ENCODE measurements at regions not wholly inside any gene's neighbourhood (a gene's known extent, or its start where the extent isn't known, plus 50 kb on each side); places are given as distances from the start of the nearest gene placed in this dataset.

- H3K27me3 ChIP-seq (ENCODE audit: insufficient read depth, low read length): no peaks in the 10 kb centered on the region
- H2BK12ac ChIP-seq (ENCODE audit: insufficient read length, low read depth, low read length): no peak overlapping the region
- peak; percentile 58 for DNase-seq
- H3T11ph ChIP-seq (ENCODE audit: low read length): no peak overlapping the region
- no peaks in the 10 kb centered on the region for H3K9me3 ChIP-seq (ENCODE audit: control insufficient read depth, low read depth, low read length)
- H3K23ac ChIP-seq (ENCODE audit: insufficient read length, low read depth, low read length): no peak overlapping the region
- H2BK5ac ChIP-seq (ENCODE audit: insufficient read length, low read length): no peak overlapping the region
- H3K9ac ChIP-seq (ENCODE audit: extremely low read depth, insufficient read length, low read length): no peak overlapping the region
- Mint-ChIP-seq H3K4me1 (peaks cover 2 to 17% of the 10 kb centered on the region in 2 experiments), H3K27me3 (ENCODE audit: low read depth) (peaks cover 9% of the 10 kb centered on the region), H3K27ac (peak overlapping the region; percentile 19 to 67 (median 54); a peak in 3 of 7 replicates), H3K9me3 (peaks cover 5 to 10% of the 10 kb centered on the region in 2 experiments; a peak in 4 of 5 replicates), H3K4me3 (no peak overlapping the region), H3K36me3 (ENCODE audit: insufficient read depth in 1 of 3, low read depth in 3 of 3) (peaks cover 0 to 11% (median 2%) of the 10 kb centered on the region in 3 experiments; a peak in 4 of 7 replicates)
- H2AFZ ChIP-seq (ENCODE audit: low read length): no peak overlapping the region
- no peaks in the 10 kb centered on the region for H3K79me1 ChIP-seq (ENCODE audit: insufficient read depth, low read depth, low read length, poor library complexity, severe bottlenecking)
- H3K14ac ChIP-seq (ENCODE audit: insufficient read depth, low read length): no peak overlapping the region
- H3K18ac ChIP-seq (ENCODE audit: insufficient read length, low read depth, low read length): no peak overlapping the region
- no CpG with 5 or more reads among the region's 10 CpGs for WGBS (ENCODE audit: extremely low coverage, insufficient read length, low lambda C conversion rate)
- H3K79me2 ChIP-seq (ENCODE audit: insufficient read depth, low read length): no peaks in the 10 kb centered on the region
- H3K4me1 ChIP-seq (ENCODE audit: insufficient read depth, low read length): no peaks in the 10 kb centered on the region
- no peak overlapping the region for H4K5ac ChIP-seq (ENCODE audit: insufficient read length, low read depth, low read length)
- no peak overlapping the region for H3K27ac ChIP-seq (ENCODE audit: insufficient read length, low read depth, low read length)
- TF ChIP-seq, protein P1, sequence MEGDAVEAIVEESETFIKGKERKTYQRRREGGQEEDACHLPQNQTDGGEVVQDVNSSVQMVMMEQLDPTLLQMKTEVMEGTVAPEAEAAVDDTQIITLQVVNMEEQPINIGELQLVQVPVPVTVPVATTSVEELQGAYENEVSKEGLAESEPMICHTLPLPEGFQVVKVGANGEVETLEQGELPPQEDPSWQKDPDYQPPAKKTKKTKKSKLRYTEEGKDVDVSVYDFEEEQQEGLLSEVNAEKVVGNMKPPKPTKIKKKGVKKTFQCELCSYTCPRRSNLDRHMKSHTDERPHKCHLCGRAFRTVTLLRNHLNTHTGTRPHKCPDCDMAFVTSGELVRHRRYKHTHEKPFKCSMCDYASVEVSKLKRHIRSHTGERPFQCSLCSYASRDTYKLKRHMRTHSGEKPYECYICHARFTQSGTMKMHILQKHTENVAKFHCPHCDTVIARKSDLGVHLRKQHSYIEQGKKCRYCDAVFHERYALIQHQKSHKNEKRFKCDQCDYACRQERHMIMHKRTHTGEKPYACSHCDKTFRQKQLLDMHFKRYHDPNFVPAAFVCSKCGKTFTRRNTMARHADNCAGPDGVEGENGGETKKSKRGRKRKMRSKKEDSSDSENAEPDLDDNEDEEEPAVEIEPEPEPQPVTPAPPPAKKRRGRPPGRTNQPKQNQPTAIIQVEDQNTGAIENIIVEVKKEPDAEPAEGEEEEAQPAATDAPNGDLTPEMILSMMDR (conservative IDR thresholded peaks at IDR 0.05): no peak
- no peak overlapping the region for H2BK120ac ChIP-seq (ENCODE audit: low read depth, low read length, poor library complexity, severe bottlenecking)
- H4K91ac ChIP-seq (ENCODE audit: insufficient read length, low read depth, low read length): no peak overlapping the region
- no peak overlapping the region for H2BK15ac ChIP-seq (ENCODE audit: low read depth, low read length)
- no peak overlapping the region for H4K8ac ChIP-seq (replicated peaks; ENCODE audit: insufficient read length, low read depth, low read length)
- no peak overlapping the region for H3K4me2 ChIP-seq (ENCODE audit: insufficient read depth, insufficient read length, low read length)
- H3K4ac ChIP-seq (ENCODE audit: low read depth, low read length): no peak overlapping the region
- no peak overlapping the region for H2BK20ac ChIP-seq (ENCODE audit: low read depth, low read length, poor library complexity, severe bottlenecking)
- H2AK5ac ChIP-seq (ENCODE audit: insufficient read length, low read length): no peak overlapping the region
- H4K20me1 ChIP-seq (ENCODE audit: control insufficient read depth, insufficient read depth, insufficient read length): no peaks in the 10 kb centered on the region
- no peaks in the 10 kb centered on the region for H3K23me2 ChIP-seq (ENCODE audit: insufficient read length, low read depth, low read length, poor library complexity, severe bottlenecking)
- no peak overlapping the region for H3K56ac ChIP-seq (ENCODE audit: insufficient read length, low read depth, low read length)
Observed at GRCh38 chr17:34728771-34729310, 149.5 kb downstream of the TMEM132E start.

Measured in H9 (cell line).